Smooth muscle cell of the brain vasculature (primary cell): ENCODE measurements at regions not wholly inside any gene's neighbourhood (a gene's known extent, or its start where the extent isn't known, plus 50 kb on each side); places are given as distances from the start of the nearest gene placed in this dataset.
"Not testable (repeated sequence)": the region's sequence is repeated elsewhere in the genome, so short reads cannot be mapped to it uniquely, and the experiment has no call there.

ENCODE experiments used
- DNase-seq: peaks from one replicate; pipeline ENCODE4 v3.0.0-alpha.2; 2012; ENCODE audit warnings: low read depth, low spot score

- no peak for DNase-seq
These were observed 347.2 kb downstream of the RFC3 start for GRCh38 chr13:34165158-34165557.

GRCh38 chr13:34166406-34166805, 348.5 kb downstream of the RFC3 start:
- DNase-seq = no peak

- DNase-seq = no peak
These were observed 349.4 kb downstream of the RFC3 start for GRCh38 chr13:34167347-34167746.

GRCh38 chr13:34172048-34172447, 354.1 kb downstream of the RFC3 start:
- DNase-seq = no peak

GRCh38 chr13:34174671-34175145, 356.8 kb downstream of the RFC3 start:
- no peak for DNase-seq

- no peak for DNase-seq
These were observed 357.6 kb downstream of the RFC3 start for GRCh38 chr13:34175551-34175950.

GRCh38 chr13:34176633-34177032, 358.7 kb downstream of the RFC3 start:
- no peak for DNase-seq

- DNase-seq = no peak
These were observed 361.5 kb downstream of the RFC3 start for GRCh38 chr13:34179481-34179880.

GRCh38 chr13:34179927-34180326, 362.0 kb downstream of the RFC3 start:
- no peak for DNase-seq

- not testable (repeated sequence) for DNase-seq
These were observed 363.3 kb downstream of the RFC3 start for GRCh38 chr13:34181256-34181655.

- no peak for DNase-seq
These were observed 372.0 kb downstream of the RFC3 start for GRCh38 chr13:34189946-34190345.

- no peak for DNase-seq
These were observed 383.3 kb downstream of the RFC3 start for GRCh38 chr13:34201050-34201913.

GRCh38 chr13:34207334-34207733, 389.4 kb downstream of the RFC3 start:
- peak; percentile 15 for DNase-seq

GRCh38 chr13:34207872-34208271, 389.9 kb downstream of the RFC3 start:
- no peak for DNase-seq

- no peak for DNase-seq
These were observed 390.4 kb downstream of the RFC3 start for GRCh38 chr13:34208336-34208735.

- DNase-seq = no peak
These were observed 392.4 kb downstream of the RFC3 start for GRCh38 chr13:34210341-34210740.

GRCh38 chr13:34214686-34215085, 396.7 kb downstream of the RFC3 start:
- DNase-seq = no peak

- no peak for DNase-seq
These were observed 398.3 kb downstream of the RFC3 start for GRCh38 chr13:34216256-34216655.

GRCh38 chr13:34217343-34218025, 399.5 kb downstream of the RFC3 start:
- DNase-seq = no peak

GRCh38 chr13:34223984-34224383, 406.0 kb downstream of the RFC3 start:
- no peak for DNase-seq

- DNase-seq = no peak
These were observed 406.9 kb downstream of the RFC3 start for GRCh38 chr13:34224877-34225276.

GRCh38 chr13:34230271-34230670, 412.3 kb downstream of the RFC3 start:
- no peak for DNase-seq

GRCh38 chr13:34241332-34241731, 423.4 kb downstream of the RFC3 start:
- no peak for DNase-seq
